Activated CD8-positive, alpha-beta T cell treated with anti-CD3 and anti-CD28 coated beads for 36 hours (primary cell): ENCODE measurements at regions not wholly inside any gene's neighbourhood (a gene's known extent, or its start where the extent isn't known, plus 50 kb on each side); places are given as distances from the start of the nearest gene placed in this dataset.

Experiments used
- ATAC-seq: fragments of 200-7000 bp; cut with Tn5 transposase; one replicate; pipeline ENCODE4 v1.10.0; 2021; ENCODE audit warnings: mild to moderate bottlenecking, moderate library complexity
- CTCF ChIA-PET: fragments of 350-600 bp; sonication (Branson Sonifier 250); formaldehyde crosslinking; loops from one replicate; lab custom pipeline; 2021; ENCODE audit warnings: antibody characterized with exemption; lab: Charles Lee
- POLR2A ChIA-PET: fragments of 350-600 bp; sonication (Branson Sonifier 250); formaldehyde crosslinking; loops from one replicate; lab custom pipeline; 2021; ENCODE audit warnings: antibody characterized with exemption; lab: Charles Lee
- DNase-seq: peaks from one replicate; pipeline ENCODE4 v3.0.0-alpha.2; 2020
- H3K27ac Mint-ChIP-seq: one replicate; pipeline ENCODE4 v1.8.0; 2021; ENCODE audit warnings: mild to moderate bottlenecking, mixed read lengths
- H3K27me3 Mint-ChIP-seq: one replicate; pipeline ENCODE4 v1.8.0; 2021; ENCODE audit warnings: mixed read lengths
- H3K36me3 Mint-ChIP-seq: one replicate; pipeline ENCODE4 v1.8.0; 2021; ENCODE audit warnings: low read depth, mixed read lengths
- H3K4me1 Mint-ChIP-seq: one replicate; pipeline ENCODE4 v1.8.0; 2021; ENCODE audit warnings: low read depth, mixed read lengths
- H3K4me3 Mint-ChIP-seq: one replicate; pipeline ENCODE4 v1.8.0; 2021; ENCODE audit warnings: mild to moderate bottlenecking, moderate library complexity, mixed read lengths
- H3K9me3 Mint-ChIP-seq: one replicate; pipeline ENCODE4 v1.8.0; 2021; ENCODE audit warnings: mixed read lengths
- CTCF ChIP-seq: fragments of 200-600 bp; IDR thresholded peaks from one replicate; pipeline ENCODE4 v1.8.0; 2022; ENCODE audit warnings: antibody characterized with exemption, mild to moderate bottlenecking
- intact Hi-C: fragments of 100-400 bp; cut with micrococcal nuclease; formaldehyde crosslinking; loops from one replicate; pipeline ENCODE4 v1.10.0; 2022

GRCh38 chr9:23638011-23638410 lies 188.0 kb downstream of the ELAVL2 start:
- Mint-ChIP-seq H3K36me3 (no peaks in the 10 kb centered on the region), H3K4me1 (no peaks in the 10 kb centered on the region), H3K9me3 (no peaks in the 10 kb centered on the region), H3K4me3 (no peak overlapping the region), H3K27ac (no peak overlapping the region), H3K27me3 (no peaks in the 10 kb centered on the region)
- CTCF ChIA-PET: no interaction called here
- POLR2A ChIA-PET: no interaction called here
- no peak for TF ChIP-seq CTCF
- no peak for DNase-seq
- intact Hi-C loops: no loop called here
- no peak for ATAC-seq

GRCh38 chr9:23638837-23639426 lies 187.1 kb downstream of the ELAVL2 start:
- no peak for DNase-seq
- CTCF ChIA-PET: no interaction called here

More at GRCh38 chr9:23638837-23639426, 187.1 kb downstream of the ELAVL2 start:
- Mint-ChIP-seq H3K27ac (no peak overlapping the region), H3K9me3 (no peaks in the 10 kb centered on the region), H3K4me3 (no peak overlapping the region), H3K4me1 (no peaks in the 10 kb centered on the region), H3K27me3 (no peaks in the 10 kb centered on the region), H3K36me3 (no peaks in the 10 kb centered on the region)
- TF ChIP-seq CTCF: no peak
- intact Hi-C loops: no loop called here
- POLR2A ChIA-PET: no interaction called here
- no peak for ATAC-seq
